HepG2 (cell line): ENCODE measurements at regions not wholly inside any gene's neighbourhood (a gene's known extent, or its start where the extent isn't known, plus 50 kb on each side); places are given as distances from the start of the nearest gene placed in this dataset.

Experiments used
- ATAC-seq: fragments of 200-7000 bp; cut with Tn5 transposase; 3 replicates; pipeline ENCODE4 v1.9.1; 2020; ENCODE audit warnings: mild to moderate bottlenecking, moderate library complexity
- BruUV-seq: library from RNA; stranded (reverse); fragments of 400-500 nt; replicated peaks from 2 replicates; lab custom pipeline; 2021; lab: Mats Ljungman, UMichigan
- CTCF ChIA-PET: fragments of 300-600 bp; formaldehyde crosslinking; extraction: SDS; loops from one replicate; lab custom pipeline; 2021; ENCODE audit warnings: low total read pairs, inconsistent platforms, low intra/inter-chr PET ratio; lab: Yijun Ruan, JAX
- POLR2A ChIA-PET: fragments of 350-600 bp; sonication (Branson Sonifier 250); formaldehyde crosslinking; loops from one replicate; lab custom pipeline; 2020; ENCODE audit warnings: antibody characterized with exemption, inconsistent platforms; lab: Yijun Ruan, JAX
- DNase-seq: peaks from one replicate; pipeline ENCODE4 v3.0.0-alpha.2; 2015; ENCODE audit warnings: low spot score
- FAIRE-seq: peaks from 3 replicates; lab custom pipeline; 2011; peaks lifted over from hg19 to GRCh38; lab: Jason Lieb, UNC
- H2AFZ ChIP-seq: one replicate; pipeline ENCODE4 v1.6.1; 2011; ENCODE audit warnings: low read length, inconsistent platforms
- H3K27ac ChIP-seq: fragments of 300-600 bp; 3 replicates; pipeline ENCODE4 v1.8.0; 2011; ENCODE audit warnings: mixed run types, mild to moderate bottlenecking, mixed read lengths, low read length, inconsistent platforms; ENCODE audit not compliant: insufficient read depth; ENCODE audit errors: extremely low read length
- H3K27me3 ChIP-seq, 2 experiments: fragments of 200-600 bp in 1 of 2; 2 replicates in 1 of 2; 3 replicates in 1 of 2; pipeline versions ENCODE4 v1.6.0 to v1.8.0; 2011; ENCODE audit warnings: low read length in 2 of 2, mild to moderate bottlenecking in 2 of 2, moderate library complexity in 2 of 2, inconsistent platforms in 1 of 2; ENCODE audit not compliant: insufficient read depth in 2 of 2, control insufficient read depth in 1 of 2
- H3K36me3 ChIP-seq, 2 experiments: fragments of 200-600 bp in 1 of 2; replicated peaks in 1 of 2; 2 replicates in 1 of 2; 3 replicates in 1 of 2; pipeline versions ENCODE4 v1.5.1 to v1.8.0; 2011; ENCODE audit warnings: low read length in 2 of 2, inconsistent platforms in 1 of 2; ENCODE audit not compliant: insufficient read depth in 2 of 2, control insufficient read depth in 1 of 2
- H3K4me1 ChIP-seq: 2 replicates; pipeline ENCODE4 v1.5.1; 2012; ENCODE audit warnings: low read length, inconsistent platforms; ENCODE audit not compliant: insufficient read depth
- H3K4me2 ChIP-seq: 2 replicates; pipeline ENCODE4 v1.6.0; 2011; ENCODE audit warnings: low read depth, low read length, inconsistent platforms
- H3K4me3 ChIP-seq, 3 experiments: fragments of 200-600 bp in 1 of 3; sonication (generic), shearing (Covaris generic) in 1 of 3; replicated peaks in 1 of 3; 2 replicates each; pipeline ENCODE4 v1.5.1; 2011 to 2016; ENCODE audit warnings: low read length in 3 of 3, inconsistent platforms in 2 of 3, low read depth in 2 of 3, mild to moderate bottlenecking in 2 of 3, control low read depth in 1 of 3, mixed read lengths in 1 of 3; ENCODE audit not compliant: insufficient read depth in 1 of 3
- H3K79me2 ChIP-seq: one replicate; pipeline ENCODE4 v1.6.1; 2011; ENCODE audit warnings: low read length, inconsistent platforms; ENCODE audit not compliant: insufficient read depth
- H3K9ac ChIP-seq: 2 replicates; pipeline ENCODE4 v1.6.0; 2011; ENCODE audit warnings: mild to moderate bottlenecking, low read depth, low read length, inconsistent platforms; ENCODE audit not compliant: insufficient read depth
- H3K9me3 ChIP-seq: 2 replicates; pipeline ENCODE4 v1.5.1; 2012; ENCODE audit warnings: mild to moderate bottlenecking, low read length
- H4K20me1 ChIP-seq: 2 replicates; pipeline ENCODE4 v1.6.0; 2011; ENCODE audit warnings: inconsistent platforms, mild to moderate bottlenecking, low read length, moderate library complexity; ENCODE audit not compliant: insufficient read depth
- KLF11 ChIP-seq: IDR thresholded peaks from 2 replicates; pipeline ENCODE4 v1.6.1; 2016; ENCODE audit warnings: missing compliant biosample characterization
- KLF15 ChIP-seq: sonication (generic); formaldehyde crosslinking; IDR thresholded peaks from 2 replicates; pipeline ENCODE4 v1.8.1; 2023; ENCODE audit warnings: borderline replicate concordance, mild to moderate bottlenecking, inconsistent platforms, missing genetic modification reagents, mixed read lengths
- NFKBIZ ChIP-seq: IDR thresholded peaks from 2 replicates; pipeline ENCODE4 v1.6.1; 2018; ENCODE audit warnings: missing genetic modification reagents, missing compliant biosample characterization
- NPAS2 ChIP-seq: sonication (generic); formaldehyde crosslinking; IDR thresholded peaks from 2 replicates; pipeline ENCODE4 v1.8.0; 2022; ENCODE audit warnings: mild to moderate bottlenecking, missing genetic modification reagents, borderline replicate concordance
- NR2C2 ChIP-seq: sonication (generic); formaldehyde crosslinking; IDR thresholded peaks from 2 replicates; pipeline ENCODE4 v1.4.0; 2020; ENCODE audit warnings: missing genetic modification reagents, mild to moderate bottlenecking, moderate library complexity, borderline replicate concordance
- RAD21 ChIP-seq: fragments of 450-650 bp; formaldehyde crosslinking; IDR thresholded peaks from 2 replicates; pipeline ENCODE4 v1.5.0; 2020; ENCODE audit warnings: mild to moderate bottlenecking
- RORA ChIP-seq: sonication (generic); formaldehyde crosslinking; IDR thresholded peaks from 2 replicates; pipeline ENCODE4 v1.5.0; 2020; ENCODE audit warnings: mild to moderate bottlenecking, missing genetic modification reagents, moderate library complexity
- SRY ChIP-seq: sonication (generic); formaldehyde crosslinking; IDR thresholded peaks from 2 replicates; pipeline ENCODE4 v1.8.0; 2022; ENCODE audit warnings: mild to moderate bottlenecking, missing genetic modification reagents
- TBX2 ChIP-seq: sonication (generic); formaldehyde crosslinking; IDR thresholded peaks from 2 replicates; pipeline ENCODE4 v1.5.0; 2020; ENCODE audit warnings: missing genetic modification reagents, mild to moderate bottlenecking, borderline replicate concordance
- TP53 ChIP-seq: sonication (generic); formaldehyde crosslinking; conservative IDR thresholded peaks from 2 replicates; pipeline ENCODE4 v1.4.0; 2020; ENCODE audit warnings: missing genetic modification reagents
- ZBTB7A ChIP-seq: sonication (generic); formaldehyde crosslinking; IDR thresholded peaks from 2 replicates; pipeline ENCODE4 v1.8.0; 2022; ENCODE audit warnings: mild to moderate bottlenecking, missing genetic modification reagents
- ZNF121 ChIP-seq: sonication (generic); formaldehyde crosslinking; IDR thresholded peaks from 2 replicates; pipeline ENCODE4 v1.5.0; 2020; ENCODE audit warnings: mild to moderate bottlenecking, missing genetic modification reagents
- ZNF274 ChIP-seq: sonication (generic); formaldehyde crosslinking; IDR thresholded peaks from 2 replicates; pipeline ENCODE4 v1.5.1; 2020; ENCODE audit warnings: mild to moderate bottlenecking, missing genetic modification reagents
- ZNF296 ChIP-seq: sonication (generic); formaldehyde crosslinking; conservative IDR thresholded peaks from 2 replicates; pipeline ENCODE4 v1.5.0; 2020; ENCODE audit warnings: mild to moderate bottlenecking, missing genetic modification reagents
- ZNF333 ChIP-seq: sonication (generic); formaldehyde crosslinking; IDR thresholded peaks from 2 replicates; pipeline ENCODE4 v1.4.0; 2020; ENCODE audit warnings: mild to moderate bottlenecking, missing genetic modification reagents, borderline replicate concordance
- ZNF335 ChIP-seq: sonication (generic); formaldehyde crosslinking; IDR thresholded peaks from 2 replicates; pipeline ENCODE4 v1.4.0; 2020; ENCODE audit warnings: missing genetic modification reagents
- ZNF407 ChIP-seq: sonication (generic); formaldehyde crosslinking; IDR thresholded peaks from one replicate; pipeline ENCODE4 v1.5.1; 2020; ENCODE audit warnings: mild to moderate bottlenecking, missing genetic modification reagents; ENCODE audit errors: not compliant biosample characterization
- ZNF550 ChIP-seq: sonication (generic); formaldehyde crosslinking; IDR thresholded peaks from 2 replicates; pipeline ENCODE4 v1.4.0; 2020; ENCODE audit warnings: mild to moderate bottlenecking, missing genetic modification reagents, borderline replicate concordance
- WGBS: methylation state at CpG from one replicate; pipeline ENCODE4 v1.1.6; 2017; ENCODE audit warnings: low lambda C conversion rate; 5-methylcytosine and 5-hydroxymethylcytosine counted together
- in situ Hi-C: cut with HindIII; loops from 2 replicates; pipeline ENCODE4 v1.10.0; 2017; ENCODE audit warnings: low pct_unique_long_range_greater_than_20kb; ENCODE audit not compliant: extremely low pct_ligation_motif_present
- intact Hi-C: fragments of 100-400 bp; cut with micrococcal nuclease; formaldehyde crosslinking; loops from one replicate; pipeline ENCODE4 v1.10.0; 2022; ENCODE audit not compliant: unreplicated experiment
- TF ChIP-seq, protein P1 (sequence below): IDR thresholded peaks from 2 replicates; pipeline ENCODE4 v1.6.1; 2016; ENCODE audit warnings: control low read depth

DNA sequence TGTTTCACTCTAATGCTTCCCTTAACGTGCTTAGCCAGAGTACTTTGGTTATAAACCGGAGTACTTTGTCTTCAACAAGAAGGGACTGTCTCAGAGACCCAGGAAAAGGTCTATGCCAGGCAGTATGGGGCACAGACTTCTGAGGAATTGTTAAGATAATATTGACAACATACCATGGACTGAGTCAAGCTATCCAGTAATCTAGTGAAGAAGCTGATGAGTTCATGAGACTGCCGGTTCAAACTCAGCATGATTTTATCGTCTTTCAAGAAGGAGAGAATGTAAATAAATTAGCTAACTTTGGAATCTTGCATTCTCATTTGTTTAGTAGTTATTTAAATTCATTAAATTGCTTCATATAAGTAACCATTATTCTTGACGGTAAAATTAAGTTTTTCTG is 546.1 kb downstream of the PPP4R3C start:
- BruUV-seq: no TSS peak
- H3K27me3 ChIP-seq: no peaks in the 10 kb centered on the region
- no peaks in the 10 kb centered on the region for H3K4me1 ChIP-seq
- ChIA-PET CTCF (no interaction called here), POLR2A (no interaction called here)
- H3K9me3 ChIP-seq: no peaks in the 10 kb centered on the region
- no peak overlapping the region for H3K4me3 ChIP-seq
- H3K36me3 ChIP-seq: no peaks in the 10 kb centered on the region
- no peak for DNase-seq
- TF ChIP-seq ZNF274 (no peak), TBX2 (CRISPR knock-in tag) (no peak), ZBTB7A (CRISPR knock-in tag) (no peak), NPAS2 (CRISPR knock-in tag) (no peak), NR2C2 (CRISPR knock-in tag) (no peak), ZNF550 (no peak), ZNF407 (CRISPR knock-in tag) (no peak), ZNF335 (CRISPR knock-in tag) (no peak), NFKBIZ (no peak), KLF15 (no peak), RORA (CRISPR knock-in tag) (no peak), RAD21 (CRISPR knock-in tag) (no peak), ZNF121 (CRISPR knock-in tag) (no peak), ZNF296 (no peak), ZNF333 (CRISPR knock-in tag) (no peak), TP53 (CRISPR knock-in tag) (no peak), SRY (CRISPR knock-in tag) (no peak), KLF11 (no peak)
- TF ChIP-seq, protein P1, sequence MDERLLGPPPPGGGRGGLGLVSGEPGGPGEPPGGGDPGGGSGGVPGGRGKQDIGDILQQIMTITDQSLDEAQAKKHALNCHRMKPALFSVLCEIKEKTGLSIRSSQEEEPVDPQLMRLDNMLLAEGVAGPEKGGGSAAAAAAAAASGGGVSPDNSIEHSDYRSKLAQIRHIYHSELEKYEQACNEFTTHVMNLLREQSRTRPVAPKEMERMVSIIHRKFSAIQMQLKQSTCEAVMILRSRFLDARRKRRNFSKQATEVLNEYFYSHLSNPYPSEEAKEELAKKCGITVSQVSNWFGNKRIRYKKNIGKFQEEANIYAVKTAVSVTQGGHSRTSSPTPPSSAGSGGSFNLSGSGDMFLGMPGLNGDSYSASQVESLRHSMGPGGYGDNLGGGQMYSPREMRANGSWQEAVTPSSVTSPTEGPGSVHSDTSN (CRISPR knock-in tag): no peak
- H3K9ac ChIP-seq: no peak overlapping the region
- no peaks in the 10 kb centered on the region for H3K79me2 ChIP-seq
- H4K20me1 ChIP-seq: no peaks in the 10 kb centered on the region
- H2AFZ ChIP-seq: no peak overlapping the region
- FAIRE-seq: no peak
- intact Hi-C loops (no loop called here), in situ Hi-C loops (no loop called here)
- no peak for ATAC-seq
- 1% methylated on average over 5 of the region's 5 CpGs for WGBS
- no peak overlapping the region for H3K4me2 ChIP-seq
- no peak overlapping the region for H3K27ac ChIP-seq
